ENCODE measurements at regions not wholly inside any gene's neighbourhood (a gene's known extent, or its start where the extent isn't known, plus 50 kb on each side); places are given as distances from the start of the nearest gene placed in this dataset.
"Not testable (repeated sequence)": the region's sequence is repeated elsewhere in the genome, so short reads cannot be mapped to it uniquely, and the experiment has no call there.

DNA sequence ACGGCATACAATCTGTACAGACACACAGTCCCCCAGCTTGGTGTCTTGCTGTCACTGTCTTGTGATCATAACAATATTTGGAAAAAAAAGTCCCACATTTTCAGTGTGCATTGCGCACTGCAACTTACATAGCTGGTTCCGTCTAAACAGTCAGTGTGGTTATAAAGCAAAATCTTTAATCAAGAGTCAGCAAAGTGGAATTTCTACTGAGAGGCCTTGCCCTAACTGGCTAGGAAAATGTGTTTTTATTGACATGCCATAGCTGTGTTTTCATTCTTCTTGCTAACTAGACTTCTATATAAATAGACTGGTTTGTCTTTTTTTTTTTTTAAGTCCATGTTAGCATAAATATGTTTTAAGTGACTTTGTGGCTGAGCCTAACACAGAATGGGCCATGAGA is 174.8 kb downstream of the POLR2M start:
- peak; percentile 23 for DNase-seq (ENCODE audit: low spot score)

DNA sequence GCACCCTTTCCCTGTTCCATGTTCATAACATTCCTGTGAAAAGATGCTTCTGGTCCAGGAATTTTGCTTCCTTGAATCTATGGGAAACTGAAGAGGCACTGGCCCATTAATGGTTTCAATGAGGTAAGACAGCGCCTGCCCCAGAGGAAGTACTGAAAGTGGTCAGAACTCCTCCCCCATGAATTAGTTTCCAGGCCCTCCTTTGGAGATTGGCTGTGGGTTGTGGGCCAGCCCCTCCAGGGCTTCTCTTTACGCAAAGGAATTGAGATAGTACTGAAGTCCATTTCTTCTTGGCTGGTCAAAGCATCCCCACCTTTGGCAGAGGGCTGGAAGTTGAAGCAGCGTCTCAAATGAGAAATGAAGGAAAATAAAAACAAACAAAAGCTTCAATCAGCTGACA is 175.5 kb downstream of the POLR2M start:
- DNase-seq (ENCODE audit: low spot score), result no peak

GRCh38 chr15:57883701-57884100 is 177.2 kb downstream of the POLR2M start:
- no peak for DNase-seq (ENCODE audit: low spot score)

GRCh38 chr15:57884936-57885335 is 178.4 kb downstream of the POLR2M start:
- DNase-seq (ENCODE audit: low spot score), result no peak

GRCh38 chr15:57885435-57885834 is 178.9 kb downstream of the POLR2M start:
- no peak for DNase-seq (ENCODE audit: low spot score)

DNA sequence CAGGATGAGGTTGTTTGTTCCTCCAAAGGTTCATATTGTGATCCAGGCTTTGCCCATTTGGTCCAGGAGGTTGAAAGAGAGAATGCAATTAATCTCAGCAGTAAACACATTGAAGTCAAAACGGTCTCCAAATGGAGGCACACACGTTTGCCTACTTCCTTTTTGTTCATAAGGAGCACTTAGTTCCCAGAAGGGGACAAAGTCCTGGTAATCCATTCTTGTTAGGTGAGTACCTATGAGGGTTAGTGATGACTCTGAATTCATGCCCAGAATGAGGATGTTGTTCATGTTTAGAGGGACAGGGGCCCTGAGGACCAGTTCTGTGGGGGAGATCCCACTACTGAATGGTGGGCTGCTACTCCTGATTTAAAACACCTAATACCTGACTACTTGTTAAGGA is 177.7 kb downstream of the ALDH1A2 start:
- no peak for DNase-seq (ENCODE audit: low spot score)

DNA sequence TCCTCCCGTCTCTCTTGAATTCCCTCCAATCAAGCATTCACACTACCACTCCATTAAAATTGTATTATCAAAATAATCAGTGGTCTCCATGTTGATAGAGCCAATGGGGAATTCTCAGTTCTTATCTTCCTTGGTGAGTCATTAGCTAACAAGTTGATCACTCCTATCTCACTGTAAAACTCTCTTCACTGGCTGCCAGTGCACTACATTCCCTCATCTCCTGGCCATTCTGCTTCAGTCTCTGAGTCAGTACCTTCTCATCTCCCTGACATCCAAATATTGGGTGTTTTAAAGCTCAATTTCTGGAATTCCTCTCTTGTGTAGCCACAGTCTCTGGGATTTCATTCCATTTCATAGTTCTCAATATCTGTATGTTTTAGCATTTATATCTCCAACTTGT is 175.2 kb downstream of the ALDH1A2 start:
- peak; percentile 57 for DNase-seq (ENCODE audit: low spot score)

DNA sequence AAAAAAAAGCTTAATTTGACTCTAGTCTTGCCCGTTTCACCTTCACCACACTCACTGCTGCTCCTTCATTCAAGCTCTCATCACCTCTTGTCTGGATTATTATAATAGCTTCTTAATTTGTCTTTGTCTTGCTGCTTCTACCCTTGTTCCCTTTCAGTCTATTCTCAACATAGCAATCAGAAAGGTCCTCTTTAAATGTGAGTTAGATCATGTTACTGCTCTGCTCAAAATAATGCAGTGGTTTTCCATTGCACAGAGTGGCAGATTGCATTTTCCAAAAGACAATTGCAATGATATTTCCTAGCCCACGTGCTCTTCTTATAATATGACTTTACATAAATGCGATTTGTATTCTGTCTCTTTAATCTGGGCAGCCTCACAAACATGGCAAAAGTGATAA is 174.6 kb downstream of the ALDH1A2 start:
- DNase-seq (ENCODE audit: low spot score), result no peak

DNA sequence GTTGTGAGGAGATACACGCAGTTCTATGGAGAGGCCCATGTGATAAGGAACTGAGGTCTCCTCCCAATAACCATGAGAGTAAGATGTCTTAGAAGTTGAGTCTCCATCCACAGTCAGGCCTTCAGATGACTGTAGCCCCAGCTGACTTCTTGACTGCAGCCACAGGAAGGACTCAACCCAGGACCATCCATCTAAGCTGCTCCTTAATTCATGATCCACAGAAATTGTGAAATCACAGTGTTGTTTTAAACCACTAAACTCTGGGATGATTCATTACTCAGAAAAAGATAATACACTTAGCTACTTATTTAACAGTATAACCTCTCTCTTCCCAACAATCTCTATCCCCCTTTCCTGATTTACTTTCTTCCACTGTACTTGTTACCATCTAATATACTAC is 173.3 kb downstream of the ALDH1A2 start:
- no peak for DNase-seq (ENCODE audit: low spot score)

GRCh38 chr15:57893040-57893439 is 172.5 kb downstream of the ALDH1A2 start:
- no peak for DNase-seq (ENCODE audit: low spot score)

DNA sequence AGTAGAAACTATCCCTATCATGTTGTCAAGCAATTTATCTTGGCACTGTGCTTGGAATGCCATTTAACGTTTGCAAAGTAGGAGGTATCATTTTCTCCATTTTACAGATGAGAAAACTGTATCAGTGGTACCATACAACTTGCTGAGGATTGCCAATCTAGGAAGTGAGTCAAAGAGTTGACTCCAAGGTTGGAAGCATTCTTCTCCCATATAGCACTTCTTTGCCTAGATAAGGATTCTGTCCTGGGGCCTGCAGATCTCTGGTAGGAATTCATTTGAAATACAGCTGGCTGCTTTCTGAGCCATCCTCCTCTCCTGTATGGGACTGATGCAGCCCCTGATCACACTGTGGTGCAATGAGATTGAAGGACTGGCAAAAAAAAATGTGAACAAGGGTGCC is 170.2 kb downstream of the ALDH1A2 start:
- no peak for DNase-seq (ENCODE audit: low spot score)

DNA sequence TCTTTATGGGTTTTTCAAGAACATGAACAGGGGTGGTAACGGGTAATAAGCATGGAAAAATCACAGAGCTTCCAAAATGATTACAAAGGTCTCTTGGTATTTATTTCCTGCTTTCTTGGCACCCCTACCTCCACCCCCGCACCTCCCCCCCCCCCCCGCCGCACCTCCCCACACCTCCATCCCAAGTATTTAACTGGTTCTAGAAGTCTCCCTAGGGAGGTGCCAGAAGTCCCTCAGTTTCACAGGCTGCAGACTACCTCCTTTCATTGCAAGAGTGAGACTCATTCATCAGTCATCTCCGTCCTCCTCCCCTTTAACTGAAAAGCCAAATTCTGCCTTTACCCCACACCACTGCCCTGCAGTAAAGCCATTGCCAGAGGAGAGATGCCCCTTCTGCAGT is 169.4 kb downstream of the ALDH1A2 start:
- DNase-seq (ENCODE audit: low spot score), result no peak

- not testable (repeated sequence) for DNase-seq (ENCODE audit: low spot score)
Measured at GRCh38 chr15:57896899-57897298, 168.6 kb downstream of the ALDH1A2 start.

DNA sequence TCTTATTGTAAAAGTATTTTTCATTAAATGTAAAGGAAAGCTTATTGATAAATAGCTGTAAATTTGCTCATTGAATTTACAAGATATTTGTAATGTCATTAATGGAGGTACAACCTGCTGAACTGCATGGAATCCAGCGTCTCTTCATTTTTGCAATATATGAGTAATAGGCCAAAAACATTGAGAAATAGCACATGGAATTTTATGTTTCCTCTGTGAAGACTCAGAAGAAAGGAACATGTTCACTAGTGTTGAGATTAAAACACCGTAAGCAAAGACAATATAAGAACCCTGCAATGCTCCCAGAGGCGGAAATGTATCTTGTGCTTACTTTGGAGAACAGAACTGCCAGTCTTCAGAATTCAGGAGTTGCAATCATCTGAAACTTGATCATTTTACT is 167.6 kb downstream of the ALDH1A2 start:
- no peak for DNase-seq (ENCODE audit: low spot score)

DNA sequence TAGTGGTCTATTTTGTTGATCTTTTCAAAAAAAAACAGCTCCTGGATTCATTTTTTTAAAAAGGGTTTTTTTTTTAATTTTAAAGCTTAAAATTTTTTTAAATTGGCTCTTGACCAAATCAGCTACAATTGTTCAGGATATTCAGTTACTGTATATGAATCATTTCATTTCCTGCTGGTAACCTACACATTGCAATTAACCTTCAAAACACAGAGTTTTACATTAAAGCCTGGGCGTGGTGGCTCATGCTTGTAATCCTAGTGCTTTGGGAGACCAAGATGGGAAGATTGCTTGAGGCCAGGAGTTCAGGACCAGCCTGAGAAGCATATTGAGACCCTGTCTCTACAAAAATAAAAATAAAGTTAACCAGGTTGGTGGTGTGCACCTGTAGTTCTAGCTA is 163.4 kb downstream of the ALDH1A2 start:
- DNase-seq (ENCODE audit: low spot score), result no peak

Measured in AG08395 (cell line).